Trophoblast cell (in vitro differentiated cells and primary cell): ENCODE measurements at regions not wholly inside any gene's neighbourhood (a gene's known extent, or its start where the extent isn't known, plus 50 kb on each side); places are given as distances from the start of the nearest gene placed in this dataset.

Experiments used
- DNase-seq, 2 donors: peaks; one replicate each; pipeline ENCODE4 v3.0.0-alpha.2; 2016
- H2AFZ ChIP-seq: 2 replicates; pipeline ENCODE4 v1.6.1; 2013; ENCODE audit warnings: low read length, moderate library complexity, mild to moderate bottlenecking; ENCODE audit not compliant: insufficient read depth, poor library complexity
- H2AK5ac ChIP-seq: 2 replicates; pipeline ENCODE4 v1.6.1; 2013; ENCODE audit warnings: mild to moderate bottlenecking, low read length
- H2BK120ac ChIP-seq: 2 replicates; pipeline ENCODE4 v1.6.1; 2013; ENCODE audit warnings: low read length, mild to moderate bottlenecking, moderate library complexity; ENCODE audit not compliant: insufficient read depth, poor library complexity
- H2BK12ac ChIP-seq: 2 replicates; pipeline ENCODE4 v1.6.1; 2013; ENCODE audit warnings: mild to moderate bottlenecking, low read length, moderate library complexity
- H2BK5ac ChIP-seq: 2 replicates; pipeline ENCODE4 v1.6.1; 2013; ENCODE audit warnings: low read length, low read depth, moderate library complexity, mild to moderate bottlenecking; ENCODE audit not compliant: poor library complexity
- H3K14ac ChIP-seq: 2 replicates; pipeline ENCODE4 v1.6.1; 2013; ENCODE audit warnings: mild to moderate bottlenecking, low read length
- H3K18ac ChIP-seq: 2 replicates; pipeline ENCODE4 v1.6.1; 2013; ENCODE audit warnings: mild to moderate bottlenecking, low read length
- H3K23ac ChIP-seq: 2 replicates; pipeline ENCODE4 v1.6.1; 2013; ENCODE audit warnings: low read length
- H3K27ac ChIP-seq: 2 replicates; pipeline ENCODE4 v1.5.1; 2013; ENCODE audit warnings: low read depth, mild to moderate bottlenecking, inconsistent platforms, low read length, moderate library complexity
- H3K27me3 ChIP-seq: 2 replicates; pipeline ENCODE4 v1.6.1; 2013; ENCODE audit warnings: inconsistent platforms, mild to moderate bottlenecking, low read length, moderate library complexity; ENCODE audit not compliant: insufficient read depth
- H3K36me3 ChIP-seq, 2 experiments: 1 replicate in 1 of 2; 2 replicates in 1 of 2; pipeline ENCODE4 v1.6.1; 2013; ENCODE audit warnings: low read length in 2 of 2, mild to moderate bottlenecking in 2 of 2, moderate library complexity in 1 of 2; ENCODE audit not compliant: insufficient read depth in 2 of 2, control insufficient read depth in 1 of 2
- H3K4ac ChIP-seq: 2 replicates; pipeline ENCODE4 v1.6.1; 2013; ENCODE audit warnings: low read depth, mild to moderate bottlenecking, low read length, moderate library complexity
- H3K4me1 ChIP-seq, 2 experiments: 1 replicate in 1 of 2; 2 replicates in 1 of 2; pipeline ENCODE4 v1.6.1; 2013; ENCODE audit warnings: low read length in 2 of 2, mild to moderate bottlenecking in 2 of 2, moderate library complexity in 1 of 2; ENCODE audit not compliant: insufficient read depth in 2 of 2, control insufficient read depth in 1 of 2
- H3K4me2 ChIP-seq: 2 replicates; pipeline ENCODE4 v1.6.1; 2013; ENCODE audit warnings: inconsistent platforms, mild to moderate bottlenecking, low read length, moderate library complexity
- H3K4me3 ChIP-seq: 2 replicates; pipeline ENCODE4 v1.5.1; 2013; ENCODE audit warnings: mild to moderate bottlenecking, low read depth, low read length, inconsistent platforms
- H3K79me1 ChIP-seq: one replicate; pipeline ENCODE4 v1.6.1; 2013; ENCODE audit warnings: low read length
- H3K79me2 ChIP-seq: 2 replicates; pipeline ENCODE4 v1.6.1; 2013; ENCODE audit warnings: low read length, mild to moderate bottlenecking; ENCODE audit not compliant: control insufficient read depth, insufficient read depth, poor library complexity
- H3K9ac ChIP-seq: 2 replicates; pipeline ENCODE4 v1.6.1; 2013; ENCODE audit warnings: mild to moderate bottlenecking, low read length
- H3K9me3 ChIP-seq: 2 replicates; pipeline ENCODE4 v1.6.1; 2013; ENCODE audit warnings: low read depth, mild to moderate bottlenecking, control low read depth, inconsistent platforms, low read length; ENCODE audit not compliant: insufficient read depth
- H4K12ac ChIP-seq: 2 replicates; pipeline ENCODE4 v1.6.1; 2013; ENCODE audit warnings: low read depth, mild to moderate bottlenecking, low read length, moderate library complexity
- H4K8ac ChIP-seq: 2 replicates; pipeline ENCODE4 v1.6.1; 2013; ENCODE audit warnings: low read depth, mild to moderate bottlenecking, low read length, moderate library complexity
- H4K91ac ChIP-seq: one replicate; pipeline ENCODE4 v1.6.1; 2013; ENCODE audit warnings: low read depth, mild to moderate bottlenecking, low read length, moderate library complexity
- WGBS: extraction: QIAGEN DNeasy Blood & Tissue Kit; methylation state at CpG from one replicate; pipeline ENCODE4 v1.1.7; 2013; ENCODE audit warnings: missing lambda C conversion rate; ENCODE audit not compliant: insufficient read length, insufficient coverage; ENCODE audit errors: extremely low coverage; 5-methylcytosine and 5-hydroxymethylcytosine counted together

- no peaks in the 10 kb centered on the region for H3K79me1 ChIP-seq
- no peak overlapping the region for H2BK120ac ChIP-seq
- H2BK5ac ChIP-seq, result no peak overlapping the region
- no peak overlapping the region for H3K27ac ChIP-seq
- no peak overlapping the region for H2AFZ ChIP-seq
- no peak overlapping the region for H4K8ac ChIP-seq
- H3K4me1 ChIP-seq, result no peaks in the 10 kb centered on the region
- no CpG with 5 or more reads among the region's 4 CpGs for WGBS
- no peak overlapping the region for H3K14ac ChIP-seq
- H2AK5ac ChIP-seq, result no peak overlapping the region
- H4K12ac ChIP-seq, result no peak overlapping the region
- H3K18ac ChIP-seq, result no peak overlapping the region
- no peak overlapping the region for H3K4me2 ChIP-seq
- no peak overlapping the region for H3K23ac ChIP-seq
- H3K4ac ChIP-seq, result no peak overlapping the region
- no peak overlapping the region for H3K4me3 ChIP-seq
- no peaks in the 10 kb centered on the region for H3K9me3 ChIP-seq
- H4K91ac ChIP-seq, result no peak overlapping the region
- no peak overlapping the region for H3K9ac ChIP-seq
- H3K79me2 ChIP-seq, result no peaks in the 10 kb centered on the region
- H3K36me3 ChIP-seq, result no peaks in the 10 kb centered on the region
- no peak overlapping the region for H2BK12ac ChIP-seq
- no peak for DNase-seq
- no peaks in the 10 kb centered on the region for H3K27me3 ChIP-seq
Observed at GRCh38 chr16:59045501-59045900, 311.4 kb upstream of the GOT2 start.

GRCh38 chr16:59044616-59045015 lies 310.5 kb upstream of the GOT2 start:
- Histone ChIP-seq H4K91ac (no peak overlapping the region), H2AFZ (no peak overlapping the region), H3K4me1 (no peaks in the 10 kb centered on the region), H3K14ac (no peak overlapping the region), H2AK5ac (no peak overlapping the region), H3K27ac (no peak overlapping the region), H3K4ac (no peak overlapping the region), H2BK120ac (no peak overlapping the region), H3K4me3 (no peak overlapping the region), H2BK12ac (no peak overlapping the region), H3K23ac (no peak overlapping the region), H2BK5ac (no peak overlapping the region), H3K36me3 (no peaks in the 10 kb centered on the region), H3K9me3 (no peaks in the 10 kb centered on the region), H3K79me1 (no peaks in the 10 kb centered on the region), H4K8ac (no peak overlapping the region), H3K18ac (no peak overlapping the region), H4K12ac (no peak overlapping the region), H3K79me2 (no peaks in the 10 kb centered on the region), H3K4me2 (no peak overlapping the region), H3K27me3 (no peaks in the 10 kb centered on the region), H3K9ac (no peak overlapping the region)
- no peak for DNase-seq

- Histone ChIP-seq H2BK120ac (no peak overlapping the region), H4K8ac (no peak overlapping the region), H3K14ac (no peak overlapping the region), H3K27ac (no peak overlapping the region), H3K79me1 (no peaks in the 10 kb centered on the region), H3K4me1 (no peaks in the 10 kb centered on the region), H2AK5ac (no peak overlapping the region), H3K79me2 (no peaks in the 10 kb centered on the region), H3K9me3 (no peaks in the 10 kb centered on the region), H3K4ac (no peak overlapping the region), H3K4me3 (no peak overlapping the region), H3K9ac (no peak overlapping the region), H2AFZ (no peak overlapping the region), H3K4me2 (no peak overlapping the region), H4K91ac (no peak overlapping the region), H4K12ac (no peak overlapping the region), H2BK5ac (no peak overlapping the region), H3K36me3 (no peaks in the 10 kb centered on the region), H2BK12ac (no peak overlapping the region), H3K23ac (no peak overlapping the region), H3K27me3 (no peaks in the 10 kb centered on the region), H3K18ac (no peak overlapping the region)
- no CpG with 5 or more reads among the region's 2 CpGs for WGBS
- no peak for DNase-seq
Observed at GRCh38 chr16:59042301-59042700, 308.2 kb upstream of the GOT2 start.

- no peaks in the 10 kb centered on the region for H3K79me1 ChIP-seq
- H2AK5ac ChIP-seq, result no peak overlapping the region
- DNase-seq, result no peak
- H4K12ac ChIP-seq, result no peak overlapping the region
- H3K27ac ChIP-seq, result no peak overlapping the region
- no peak overlapping the region for H2BK120ac ChIP-seq
- no peak overlapping the region for H4K8ac ChIP-seq
- no peak overlapping the region for H3K23ac ChIP-seq
- no peak overlapping the region for H4K91ac ChIP-seq
- H3K9ac ChIP-seq, result no peak overlapping the region
- H3K27me3 ChIP-seq, result no peaks in the 10 kb centered on the region
- no CpG with 5 or more reads among the region's 3 CpGs for WGBS
- no peaks in the 10 kb centered on the region for H3K79me2 ChIP-seq
- H3K4me1 ChIP-seq, result no peaks in the 10 kb centered on the region
- no peak overlapping the region for H3K4me3 ChIP-seq
- no peak overlapping the region for H2BK5ac ChIP-seq
- H3K14ac ChIP-seq, result no peak overlapping the region
- no peaks in the 10 kb centered on the region for H3K36me3 ChIP-seq
- H3K18ac ChIP-seq, result no peak overlapping the region
- no peak overlapping the region for H2AFZ ChIP-seq
- no peak overlapping the region for H2BK12ac ChIP-seq
- H3K4me2 ChIP-seq, result no peak overlapping the region
- no peaks in the 10 kb centered on the region for H3K9me3 ChIP-seq
- H3K4ac ChIP-seq, result no peak overlapping the region
Observed at GRCh38 chr16:59039066-59039720, 305.1 kb upstream of the GOT2 start.
